Renal cortical epithelial cell (primary cell): ENCODE measurements at regions not wholly inside any gene's neighbourhood (a gene's known extent, or its start where the extent isn't known, plus 50 kb on each side); places are given as distances from the start of the nearest gene placed in this dataset.

ENCODE experiments used
- DNase-seq: peaks from one replicate; pipeline ENCODE4 v3.0.0-alpha.2; 2011; ENCODE audit warnings: low read depth

- DNase-seq: no peak
These were observed 138.5 kb downstream of the RBM26 start for GRCh38 chr13:79267560-79267959.

GRCh38 chr13:79258489-79258888 is 147.6 kb downstream of the RBM26 start:
- no peak for DNase-seq

GRCh38 chr13:79246578-79246949 is 159.5 kb downstream of the RBM26 start:
- no peak for DNase-seq

GRCh38 chr13:79245937-79246577 is 160.0 kb downstream of the RBM26 start:
- peak; percentile 11 for DNase-seq

- no peak for DNase-seq
These were observed 164.4 kb downstream of the RBM26 start for GRCh38 chr13:79241697-79242096.

GRCh38 chr13:79237981-79238380 is 168.1 kb downstream of the RBM26 start:
- peak; percentile 25 for DNase-seq

GRCh38 chr13:79231887-79232286 is 174.2 kb downstream of the RBM26 start:
- no peak for DNase-seq

- no peak for DNase-seq
These were observed 176.3 kb downstream of the RBM26 start for GRCh38 chr13:79229761-79230160.

GRCh38 chr13:79228972-79229371 is 177.1 kb downstream of the RBM26 start:
- DNase-seq: no peak

- DNase-seq: no peak
These were observed 178.6 kb downstream of the RBM26 start for GRCh38 chr13:79227418-79227817.

- DNase-seq: no peak
These were observed 179.1 kb downstream of the RBM26 start for GRCh38 chr13:79226938-79227337.

- no peak for DNase-seq
These were observed 179.8 kb downstream of the RBM26 start for GRCh38 chr13:79226250-79226649.

- DNase-seq: peak; percentile 12
These were observed 180.4 kb downstream of the RBM26 start for GRCh38 chr13:79225487-79226232.

- DNase-seq: no peak
These were observed 183.4 kb downstream of the RBM26 start for GRCh38 chr13:79222427-79223205.

- DNase-seq: no peak
These were observed 193.9 kb downstream of the RBM26 start for GRCh38 chr13:79212064-79212619.

GRCh38 chr13:79211377-79211776 is 194.7 kb downstream of the RBM26 start:
- no peak for DNase-seq

GRCh38 chr13:79197933-79198332 is 208.1 kb downstream of the RBM26 start:
- no peak for DNase-seq

GRCh38 chr13:79196843-79197242 is 209.2 kb downstream of the RBM26 start:
- DNase-seq: no peak

GRCh38 chr13:79196366-79196765 is 209.7 kb downstream of the RBM26 start:
- DNase-seq: no peak

GRCh38 chr13:79194727-79195126 is 211.3 kb downstream of the RBM26 start:
- no peak for DNase-seq

GRCh38 chr13:79194272-79194671 is 211.8 kb downstream of the RBM26 start:
- no peak for DNase-seq

- DNase-seq: no peak
These were observed 214.6 kb downstream of the RBM26 start for GRCh38 chr13:79191501-79191900.

- no peak for DNase-seq
These were observed 215.1 kb downstream of the RBM26 start for GRCh38 chr13:79190932-79191331.
